Liver (tissue), 3 donors: ENCODE measurements at regions not wholly inside any gene's neighbourhood (a gene's known extent, or its start where the extent isn't known, plus 50 kb on each side); places are given as distances from the start of the nearest gene placed in this dataset.

Experiments
- EGR1 ChIP-seq, 2 donors: IDR thresholded peaks; 2 replicates each; pipeline ENCODE4 v1.6.1; 2016 to 2018; ENCODE audit warnings: antibody characterized with exemption in 2 of 2, low read depth in 2 of 2
- FOXA1 ChIP-seq: IDR thresholded peaks from 2 replicates; pipeline ENCODE4 v1.6.1; 2016; ENCODE audit warnings: antibody characterized with exemption
- FOXA2 ChIP-seq: IDR thresholded peaks from 2 replicates; pipeline ENCODE4 v1.6.1; 2016; ENCODE audit warnings: antibody characterized with exemption
- GABPA ChIP-seq, 2 donors: IDR thresholded peaks in 1 of 2; conservative IDR thresholded peaks in 1 of 2; 2 replicates each; pipeline ENCODE4 v1.6.1; 2016; ENCODE audit warnings: antibody characterized with exemption in 2 of 2, mild to moderate bottlenecking in 1 of 2, moderate library complexity in 1 of 2
- HNF4A ChIP-seq, 2 donors: conservative IDR thresholded peaks; 2 replicates each; pipeline ENCODE4 v1.6.1; 2016; ENCODE audit warnings: antibody characterized with exemption in 2 of 2, mild to moderate bottlenecking in 2 of 2
- RAD21 ChIP-seq, 2 donors: IDR thresholded peaks; 2 replicates each; pipeline ENCODE4 v1.6.1; 2016; ENCODE audit warnings: antibody characterized with exemption in 2 of 2, mild to moderate bottlenecking in 2 of 2
- RXRA ChIP-seq, 2 donors: IDR thresholded peaks; 2 replicates each; pipeline ENCODE4 v1.6.1; 2017 to 2018; ENCODE audit warnings: antibody characterized with exemption in 2 of 2, mild to moderate bottlenecking in 1 of 2
- SP1 ChIP-seq: IDR thresholded peaks from 2 replicates; pipeline ENCODE4 v1.6.1; 2018; ENCODE audit warnings: antibody characterized with exemption, mild to moderate bottlenecking
- TAF1 ChIP-seq: conservative IDR thresholded peaks from 2 replicates; pipeline ENCODE4 v1.6.1; 2016; ENCODE audit warnings: antibody characterized with exemption, mild to moderate bottlenecking
- YY1 ChIP-seq: IDR thresholded peaks from 2 replicates; pipeline ENCODE4 v1.6.1; 2016; ENCODE audit warnings: antibody characterized with exemption, mild to moderate bottlenecking
- TF ChIP-seq, protein P1 (sequence below): fragments of 150-350 bp; IDR thresholded peaks from 2 replicates; pipeline ENCODE4 v1.5.1; 2017; ENCODE audit warnings: improper control_type of control experiment, low read depth, low read length; ENCODE audit not compliant: missing input control
- TF ChIP-seq, protein P2 (sequence below): IDR thresholded peaks from 2 replicates; pipeline ENCODE4 v1.6.1; 2016; ENCODE audit warnings: antibody characterized with exemption, mild to moderate bottlenecking
- TF ChIP-seq, protein P3 (sequence below): IDR thresholded peaks from 2 replicates; pipeline ENCODE4 v1.6.1; 2016; ENCODE audit warnings: antibody characterized with exemption
- TF ChIP-seq, protein P4 (sequence below): IDR thresholded peaks from 2 replicates; pipeline ENCODE4 v1.6.1; 2016; ENCODE audit warnings: antibody characterized with exemption
- donor health status: healthy.
- donor health status: healthy.

DNA sequence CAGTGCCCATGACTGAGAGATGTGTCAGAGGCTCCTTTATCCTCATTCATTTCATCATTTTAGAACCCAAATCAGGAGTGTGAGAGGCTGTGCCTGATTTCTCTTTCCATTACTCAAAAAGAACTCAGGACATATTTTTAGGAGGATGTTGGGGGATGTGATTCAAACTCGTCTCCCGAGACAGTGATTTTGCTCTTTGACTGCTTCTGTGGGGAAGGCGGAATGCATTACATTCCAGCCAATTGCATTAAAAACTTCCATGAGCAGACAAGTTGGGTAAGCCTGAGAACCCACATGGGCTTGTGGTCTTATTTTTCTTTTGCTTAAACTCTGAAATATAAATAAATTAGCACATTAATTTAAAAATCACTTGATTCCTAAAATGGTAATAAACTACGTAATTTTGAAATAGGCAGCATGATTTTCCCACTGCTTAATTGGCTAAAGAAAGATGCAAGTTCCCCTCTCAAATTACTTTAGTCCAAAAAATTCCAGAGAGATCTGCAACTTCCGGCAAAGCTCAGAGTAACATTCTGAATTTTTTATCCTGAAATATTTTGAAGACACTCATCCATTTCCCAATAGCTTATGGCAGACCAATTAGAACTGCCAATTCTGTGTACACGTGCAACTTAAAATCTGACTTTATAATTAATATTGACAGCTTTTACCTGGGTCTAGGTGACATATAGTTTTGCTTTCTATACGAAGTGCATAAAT, 185.6 kb downstream of the C7orf25 start:
- no peak for TF ChIP-seq TAF1
- no peak for TF ChIP-seq RXRA (IDR thresholded peaks at IDR 0.05)
- TF ChIP-seq, protein P1, sequence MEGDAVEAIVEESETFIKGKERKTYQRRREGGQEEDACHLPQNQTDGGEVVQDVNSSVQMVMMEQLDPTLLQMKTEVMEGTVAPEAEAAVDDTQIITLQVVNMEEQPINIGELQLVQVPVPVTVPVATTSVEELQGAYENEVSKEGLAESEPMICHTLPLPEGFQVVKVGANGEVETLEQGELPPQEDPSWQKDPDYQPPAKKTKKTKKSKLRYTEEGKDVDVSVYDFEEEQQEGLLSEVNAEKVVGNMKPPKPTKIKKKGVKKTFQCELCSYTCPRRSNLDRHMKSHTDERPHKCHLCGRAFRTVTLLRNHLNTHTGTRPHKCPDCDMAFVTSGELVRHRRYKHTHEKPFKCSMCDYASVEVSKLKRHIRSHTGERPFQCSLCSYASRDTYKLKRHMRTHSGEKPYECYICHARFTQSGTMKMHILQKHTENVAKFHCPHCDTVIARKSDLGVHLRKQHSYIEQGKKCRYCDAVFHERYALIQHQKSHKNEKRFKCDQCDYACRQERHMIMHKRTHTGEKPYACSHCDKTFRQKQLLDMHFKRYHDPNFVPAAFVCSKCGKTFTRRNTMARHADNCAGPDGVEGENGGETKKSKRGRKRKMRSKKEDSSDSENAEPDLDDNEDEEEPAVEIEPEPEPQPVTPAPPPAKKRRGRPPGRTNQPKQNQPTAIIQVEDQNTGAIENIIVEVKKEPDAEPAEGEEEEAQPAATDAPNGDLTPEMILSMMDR = no peak
- no peak for TF ChIP-seq GABPA (IDR thresholded peaks at IDR 0.05 in 1 of 2, conservative IDR thresholded peaks at IDR 0.05 in 1 of 2)
- TF ChIP-seq, protein P2, sequence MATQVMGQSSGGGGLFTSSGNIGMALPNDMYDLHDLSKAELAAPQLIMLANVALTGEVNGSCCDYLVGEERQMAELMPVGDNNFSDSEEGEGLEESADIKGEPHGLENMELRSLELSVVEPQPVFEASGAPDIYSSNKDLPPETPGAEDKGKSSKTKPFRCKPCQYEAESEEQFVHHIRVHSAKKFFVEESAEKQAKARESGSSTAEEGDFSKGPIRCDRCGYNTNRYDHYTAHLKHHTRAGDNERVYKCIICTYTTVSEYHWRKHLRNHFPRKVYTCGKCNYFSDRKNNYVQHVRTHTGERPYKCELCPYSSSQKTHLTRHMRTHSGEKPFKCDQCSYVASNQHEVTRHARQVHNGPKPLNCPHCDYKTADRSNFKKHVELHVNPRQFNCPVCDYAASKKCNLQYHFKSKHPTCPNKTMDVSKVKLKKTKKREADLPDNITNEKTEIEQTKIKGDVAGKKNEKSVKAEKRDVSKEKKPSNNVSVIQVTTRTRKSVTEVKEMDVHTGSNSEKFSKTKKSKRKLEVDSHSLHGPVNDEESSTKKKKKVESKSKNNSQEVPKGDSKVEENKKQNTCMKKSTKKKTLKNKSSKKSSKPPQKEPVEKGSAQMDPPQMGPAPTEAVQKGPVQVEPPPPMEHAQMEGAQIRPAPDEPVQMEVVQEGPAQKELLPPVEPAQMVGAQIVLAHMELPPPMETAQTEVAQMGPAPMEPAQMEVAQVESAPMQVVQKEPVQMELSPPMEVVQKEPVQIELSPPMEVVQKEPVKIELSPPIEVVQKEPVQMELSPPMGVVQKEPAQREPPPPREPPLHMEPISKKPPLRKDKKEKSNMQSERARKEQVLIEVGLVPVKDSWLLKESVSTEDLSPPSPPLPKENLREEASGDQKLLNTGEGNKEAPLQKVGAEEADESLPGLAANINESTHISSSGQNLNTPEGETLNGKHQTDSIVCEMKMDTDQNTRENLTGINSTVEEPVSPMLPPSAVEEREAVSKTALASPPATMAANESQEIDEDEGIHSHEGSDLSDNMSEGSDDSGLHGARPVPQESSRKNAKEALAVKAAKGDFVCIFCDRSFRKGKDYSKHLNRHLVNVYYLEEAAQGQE = no peak
- TF ChIP-seq YY1 = no peak
- TF ChIP-seq, protein P3, sequence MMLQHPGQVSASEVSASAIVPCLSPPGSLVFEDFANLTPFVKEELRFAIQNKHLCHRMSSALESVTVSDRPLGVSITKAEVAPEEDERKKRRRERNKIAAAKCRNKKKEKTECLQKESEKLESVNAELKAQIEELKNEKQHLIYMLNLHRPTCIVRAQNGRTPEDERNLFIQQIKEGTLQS = no peak
- TF ChIP-seq SP1 = no peak
- no peak for TF ChIP-seq EGR1 (IDR thresholded peaks at IDR 0.05; ENCODE audit: low read depth in 2 of 2)
- TF ChIP-seq, protein P4, sequence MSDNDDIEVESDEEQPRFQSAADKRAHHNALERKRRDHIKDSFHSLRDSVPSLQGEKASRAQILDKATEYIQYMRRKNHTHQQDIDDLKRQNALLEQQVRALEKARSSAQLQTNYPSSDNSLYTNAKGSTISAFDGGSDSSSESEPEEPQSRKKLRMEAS = no peak
- no peak for TF ChIP-seq FOXA1
- TF ChIP-seq HNF4A (conservative IDR thresholded peaks at IDR 0.05) = no peak
- TF ChIP-seq FOXA2 = no peak
- no peak for TF ChIP-seq RAD21 (IDR thresholded peaks at IDR 0.05)
